Mesendoderm (in vitro differentiated cells): ENCODE measurements at regions not wholly inside any gene's neighbourhood (a gene's known extent, or its start where the extent isn't known, plus 50 kb on each side); places are given as distances from the start of the nearest gene placed in this dataset.

ENCODE experiments used
- DNase-seq: peaks from one replicate; pipeline ENCODE4 v3.0.0; 2013
- H2AK5ac ChIP-seq: 2 replicates; pipeline ENCODE4 v1.6.1; 2013; ENCODE audit warnings: low read length, inconsistent platforms
- H2BK120ac ChIP-seq: 2 replicates; pipeline ENCODE4 v1.6.1; 2013; ENCODE audit warnings: low read depth, mild to moderate bottlenecking, low read length, moderate library complexity, mixed read lengths
- H2BK15ac ChIP-seq: replicated peaks from 2 replicates; pipeline ENCODE4 v1.6.1; 2013; ENCODE audit warnings: low read depth, mild to moderate bottlenecking, moderate library complexity
- H2BK5ac ChIP-seq: 2 replicates; pipeline ENCODE4 v1.6.1; 2013; ENCODE audit warnings: low read length, inconsistent platforms
- H3K18ac ChIP-seq: 2 replicates; pipeline ENCODE4 v1.6.1; 2013; ENCODE audit warnings: mild to moderate bottlenecking, low read length, mixed read lengths
- H3K23ac ChIP-seq: one replicate; pipeline ENCODE4 v1.6.1; 2013; ENCODE audit warnings: low read length
- H3K27ac ChIP-seq: 2 replicates; pipeline ENCODE4 v1.5.1; 2013; ENCODE audit warnings: low read depth, mild to moderate bottlenecking, inconsistent platforms, low read length, moderate library complexity
- H3K27me3 ChIP-seq: 2 replicates; pipeline ENCODE4 v1.6.1; 2013; ENCODE audit warnings: low read length, control low read depth, mild to moderate bottlenecking, inconsistent platforms; ENCODE audit not compliant: insufficient read depth, poor library complexity
- H3K36me3 ChIP-seq: 2 replicates; pipeline ENCODE4 v1.6.1; 2013; ENCODE audit warnings: low read length, inconsistent platforms; ENCODE audit not compliant: control insufficient read depth, insufficient read depth
- H3K4ac ChIP-seq: one replicate; pipeline ENCODE4 v1.6.1; 2013; ENCODE audit warnings: low read depth, mild to moderate bottlenecking, low read length, moderate library complexity
- H3K4me1 ChIP-seq: 2 replicates; pipeline ENCODE4 v1.6.1; 2013; ENCODE audit warnings: low read depth, low read length, inconsistent platforms; ENCODE audit not compliant: control insufficient read depth
- H3K4me2 ChIP-seq: 2 replicates; pipeline ENCODE4 v1.6.1; 2013; ENCODE audit warnings: low read length
- H3K4me3 ChIP-seq: 2 replicates; pipeline ENCODE4 v1.5.1; 2013; ENCODE audit warnings: mild to moderate bottlenecking, low read length
- H3K56ac ChIP-seq: one replicate; pipeline ENCODE4 v1.6.1; 2013; ENCODE audit warnings: low read length
- H3K79me1 ChIP-seq: 2 replicates; pipeline ENCODE4 v1.6.1; 2013; ENCODE audit warnings: low read length, inconsistent platforms
- H3K79me2 ChIP-seq: 2 replicates; pipeline ENCODE4 v1.6.1; 2013; ENCODE audit warnings: mild to moderate bottlenecking, low read length; ENCODE audit not compliant: control insufficient read depth, insufficient read depth
- H3K9ac ChIP-seq: 2 replicates; pipeline ENCODE4 v1.6.1; 2013; ENCODE audit warnings: low read length, inconsistent platforms
- H4K5ac ChIP-seq: one replicate; pipeline ENCODE4 v1.6.1; 2013; ENCODE audit warnings: low read length
- H4K8ac ChIP-seq: one replicate; pipeline ENCODE4 v1.6.1; 2013; ENCODE audit warnings: low read depth, mild to moderate bottlenecking, control low read depth, low read length, moderate library complexity
- WGBS: extraction: QIAGEN DNeasy Blood & Tissue Kit; methylation state at CpG from one replicate; pipeline ENCODE4 v1.1.7; 2013; ENCODE audit warnings: low lambda C conversion rate, missing lambda C conversion rate; ENCODE audit not compliant: insufficient coverage; ENCODE audit errors: extremely low coverage; 5-methylcytosine and 5-hydroxymethylcytosine counted together

DNA sequence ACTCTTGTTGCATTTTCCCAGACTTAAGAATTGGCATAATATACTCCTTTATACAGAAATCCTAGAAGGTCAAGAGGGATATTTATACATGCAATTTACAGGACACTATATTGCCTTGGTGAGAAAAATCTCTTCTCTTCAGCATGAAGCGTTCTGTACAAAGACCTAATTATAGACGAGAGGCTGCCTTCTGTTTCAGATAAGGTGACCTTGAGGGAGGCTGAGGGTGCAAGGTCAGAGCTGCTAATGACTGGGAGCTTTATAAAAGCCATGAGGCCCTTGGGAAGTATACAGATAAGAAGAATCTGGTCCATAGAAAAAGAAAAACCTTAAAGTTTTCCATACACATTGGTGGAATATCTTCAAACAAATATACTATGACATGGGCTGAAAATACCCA lies 156.3 kb upstream of the SOX9 start:
- H2AK5ac ChIP-seq, result no peak overlapping the region
- DNase-seq, result no peak
- H3K4ac ChIP-seq, result no peak overlapping the region
- H3K36me3 ChIP-seq, result no peaks in the 10 kb centered on the region
- no peak overlapping the region for H3K9ac ChIP-seq
- WGBS, result no CpG with 5 or more reads among the region's 2 CpGs
- H2BK15ac ChIP-seq, result no peak overlapping the region
- no peaks in the 10 kb centered on the region for H3K4me1 ChIP-seq
- H3K56ac ChIP-seq, result no peak overlapping the region
- H2BK120ac ChIP-seq, result no peak overlapping the region
- H4K8ac ChIP-seq, result no peak overlapping the region
- no peak overlapping the region for H2BK5ac ChIP-seq
- H3K79me1 ChIP-seq, result no peaks in the 10 kb centered on the region
- H3K27ac ChIP-seq, result no peak overlapping the region
- no peak overlapping the region for H3K4me3 ChIP-seq
- no peak overlapping the region for H3K23ac ChIP-seq
- no peaks in the 10 kb centered on the region for H3K79me2 ChIP-seq
- no peak overlapping the region for H4K5ac ChIP-seq
- no peak overlapping the region for H3K4me2 ChIP-seq
- H3K18ac ChIP-seq, result no peak overlapping the region
- no peaks in the 10 kb centered on the region for H3K27me3 ChIP-seq

DNA sequence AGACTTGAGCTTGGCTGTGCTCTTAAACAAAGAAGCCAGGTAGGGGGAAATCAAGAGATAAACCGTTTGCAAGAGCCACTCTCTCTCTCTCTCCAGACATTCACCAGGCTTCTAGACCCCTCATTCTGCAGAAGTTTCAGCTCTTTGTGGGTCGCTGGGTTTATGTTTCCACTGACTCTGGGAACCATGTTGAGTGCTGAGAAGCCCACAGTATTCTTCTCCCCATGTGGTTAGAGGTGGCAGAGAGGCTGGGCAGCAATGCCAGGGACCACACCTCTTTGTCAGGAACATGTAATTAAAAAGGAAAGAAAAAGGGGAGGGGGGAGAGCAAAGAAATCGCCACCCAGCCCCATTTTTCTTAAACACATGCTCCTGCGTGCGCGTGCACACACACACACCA lies 154.8 kb upstream of the SOX9 start:
- H4K8ac ChIP-seq, result no peak overlapping the region
- no peak overlapping the region for H3K9ac ChIP-seq
- no peak overlapping the region for H4K5ac ChIP-seq
- no peak overlapping the region for H3K27ac ChIP-seq
- no peaks in the 10 kb centered on the region for H3K27me3 ChIP-seq
- no peak overlapping the region for H3K18ac ChIP-seq
- H3K56ac ChIP-seq, result peak overlapping the region; percentile 3
- no peaks in the 10 kb centered on the region for H3K36me3 ChIP-seq
- no peak overlapping the region for H2AK5ac ChIP-seq
- no peak overlapping the region for H2BK5ac ChIP-seq
- H3K4me3 ChIP-seq, result no peak overlapping the region
- no peaks in the 10 kb centered on the region for H3K4me1 ChIP-seq
- H3K23ac ChIP-seq, result no peak overlapping the region
- H3K4ac ChIP-seq, result no peak overlapping the region
- WGBS, result no CpG with 5 or more reads among the region's 6 CpGs
- H2BK15ac ChIP-seq, result no peak overlapping the region
- no peaks in the 10 kb centered on the region for H3K79me1 ChIP-seq
- no peak overlapping the region for H2BK120ac ChIP-seq
- no peaks in the 10 kb centered on the region for H3K79me2 ChIP-seq
- DNase-seq, result no peak
- no peak overlapping the region for H3K4me2 ChIP-seq

- no peak overlapping the region for H2BK120ac ChIP-seq
- H3K27ac ChIP-seq, result no peak overlapping the region
- H2AK5ac ChIP-seq, result no peak overlapping the region
- H3K23ac ChIP-seq, result no peak overlapping the region
- H3K4me1 ChIP-seq, result no peaks in the 10 kb centered on the region
- H3K18ac ChIP-seq, result no peak overlapping the region
- no peak for DNase-seq
- H2BK5ac ChIP-seq, result no peak overlapping the region
- no peak overlapping the region for H3K56ac ChIP-seq
- H4K8ac ChIP-seq, result no peak overlapping the region
- H3K36me3 ChIP-seq, result no peaks in the 10 kb centered on the region
- no peaks in the 10 kb centered on the region for H3K79me1 ChIP-seq
- H3K4me2 ChIP-seq, result no peak overlapping the region
- H4K5ac ChIP-seq, result no peak overlapping the region
- H2BK15ac ChIP-seq, result no peak overlapping the region
- no peak overlapping the region for H3K4me3 ChIP-seq
- no peak overlapping the region for H3K4ac ChIP-seq
- no peaks in the 10 kb centered on the region for H3K79me2 ChIP-seq
- H3K9ac ChIP-seq, result no peak overlapping the region
- WGBS, result no CpG with 5 or more reads among the region's 13 CpGs
- no peaks in the 10 kb centered on the region for H3K27me3 ChIP-seq
These were observed 154.1 kb upstream of the SOX9 start for GRCh38 chr17:71966459-71967313.

DNA sequence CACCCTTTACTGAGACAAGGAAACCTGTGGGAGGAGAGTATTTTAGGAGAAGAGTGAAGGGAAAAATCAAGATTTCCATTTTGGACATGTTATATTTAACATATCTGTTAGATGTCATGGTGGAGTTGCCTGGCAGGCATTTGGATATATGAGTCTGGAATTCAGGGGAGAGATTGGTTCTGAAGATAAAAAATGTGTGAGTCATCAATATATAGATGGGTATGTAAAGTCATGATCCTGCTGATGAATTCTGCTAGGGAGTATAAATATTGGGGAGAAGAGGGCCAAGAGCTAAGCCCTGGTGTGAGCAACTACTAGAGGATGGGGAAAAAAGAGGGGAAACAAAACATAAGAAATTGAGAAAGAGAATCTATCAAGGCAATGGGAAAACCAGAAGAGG lies 151.3 kb upstream of the SOX9 start:
- H2BK120ac ChIP-seq, result no peak overlapping the region
- DNase-seq, result no peak
- H2BK15ac ChIP-seq, result no peak overlapping the region
- H2AK5ac ChIP-seq, result no peak overlapping the region
- H3K27me3 ChIP-seq, result no peaks in the 10 kb centered on the region
- H4K5ac ChIP-seq, result no peak overlapping the region
- no peak overlapping the region for H3K27ac ChIP-seq
- H3K23ac ChIP-seq, result no peak overlapping the region
- H3K4me1 ChIP-seq, result no peaks in the 10 kb centered on the region
- H3K4me3 ChIP-seq, result no peak overlapping the region
- H3K18ac ChIP-seq, result no peak overlapping the region
- no peak overlapping the region for H3K4me2 ChIP-seq
- H3K9ac ChIP-seq, result no peak overlapping the region
- H3K79me2 ChIP-seq, result no peaks in the 10 kb centered on the region
- no peaks in the 10 kb centered on the region for H3K79me1 ChIP-seq
- H3K4ac ChIP-seq, result no peak overlapping the region
- no peak overlapping the region for H3K56ac ChIP-seq
- H3K36me3 ChIP-seq, result no peaks in the 10 kb centered on the region
- no peak overlapping the region for H4K8ac ChIP-seq
- no peak overlapping the region for H2BK5ac ChIP-seq

- DNase-seq, result peak; percentile 30
- H4K8ac ChIP-seq, result no peak overlapping the region
- H3K27ac ChIP-seq, result no peak overlapping the region
- H3K27me3 ChIP-seq, result no peaks in the 10 kb centered on the region
- no peak overlapping the region for H4K5ac ChIP-seq
- no peak overlapping the region for H2AK5ac ChIP-seq
- H3K79me2 ChIP-seq, result no peaks in the 10 kb centered on the region
- no peaks in the 10 kb centered on the region for H3K4me1 ChIP-seq
- no peak overlapping the region for H2BK120ac ChIP-seq
- no peak overlapping the region for H3K4me2 ChIP-seq
- H3K56ac ChIP-seq, result no peak overlapping the region
- WGBS, result no CpG with 5 or more reads among the region's 1 CpG
- H2BK5ac ChIP-seq, result no peak overlapping the region
- H3K4me3 ChIP-seq, result no peak overlapping the region
- no peaks in the 10 kb centered on the region for H3K36me3 ChIP-seq
- H3K4ac ChIP-seq, result no peak overlapping the region
- H3K18ac ChIP-seq, result no peak overlapping the region
- no peaks in the 10 kb centered on the region for H3K79me1 ChIP-seq
- H3K23ac ChIP-seq, result no peak overlapping the region
- H2BK15ac ChIP-seq, result no peak overlapping the region
- no peak overlapping the region for H3K9ac ChIP-seq
These were observed 150.5 kb upstream of the SOX9 start for GRCh38 chr17:71970312-71970711.

DNA sequence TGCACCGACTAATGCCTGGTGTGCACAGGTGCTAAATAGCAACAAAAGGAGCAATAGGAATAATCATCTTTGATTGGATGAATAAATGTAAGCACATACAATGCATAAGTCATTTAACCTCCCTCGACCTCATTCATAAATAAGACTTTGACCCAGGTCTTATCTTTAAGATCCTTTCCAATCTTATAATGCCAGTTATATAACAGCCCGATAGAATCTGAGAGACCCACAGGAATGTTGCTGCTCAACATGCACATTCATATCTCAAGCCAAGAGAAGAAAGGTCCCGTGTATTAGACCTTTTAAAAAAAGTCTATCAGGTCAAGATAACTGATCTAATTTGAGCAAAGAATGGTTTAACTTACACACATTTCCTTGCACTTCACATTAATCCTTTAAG lies 146.8 kb upstream of the SOX9 start:
- Histone ChIP-seq H2BK15ac (no peak overlapping the region), H3K4me3 (no peak overlapping the region), H3K79me2 (no peaks in the 10 kb centered on the region), H3K23ac (no peak overlapping the region), H4K5ac (no peak overlapping the region), H4K8ac (no peak overlapping the region), H3K56ac (no peak overlapping the region), H2BK5ac (no peak overlapping the region), H3K27ac (no peak overlapping the region), H3K36me3 (no peaks in the 10 kb centered on the region), H2BK120ac (no peak overlapping the region), H3K18ac (no peak overlapping the region), H2AK5ac (no peak overlapping the region), H3K4me1 (no peaks in the 10 kb centered on the region), H3K4me2 (no peak overlapping the region), H3K27me3 (no peaks in the 10 kb centered on the region), H3K4ac (no peak overlapping the region), H3K79me1 (no peaks in the 10 kb centered on the region), H3K9ac (no peak overlapping the region)
- no peak for DNase-seq
- no CpG with 5 or more reads among the region's 4 CpGs for WGBS
